OCI-LY3 (cell line): ENCODE measurements at regions not wholly inside any gene's neighbourhood (a gene's known extent, or its start where the extent isn't known, plus 50 kb on each side); places are given as distances from the start of the nearest gene placed in this dataset.
A peak's percentile ranks its signal among the peaks of the same experiment; 100 is the strongest.

ENCODE experiments used
- H2AFZ ChIP-seq: fragments of 200-600, 300-600 bp; shearing (Covaris generic); 2 replicates; pipeline ENCODE4 v1.6.0; 2014; ENCODE audit warnings: antibody characterized with exemption, low read depth, low read length
- H3K27ac ChIP-seq: fragments of 200-600, 300-600 bp; sonication (generic); 2 replicates; pipeline ENCODE4 v1.5.1; 2014; ENCODE audit warnings: mild to moderate bottlenecking, low read length, moderate library complexity, mixed read lengths
- H3K27me3 ChIP-seq: fragments of 200-600, 300-600 bp; sonication (generic); 2 replicates; pipeline ENCODE4 v1.6.1; 2014; ENCODE audit warnings: low read depth, low read length, mixed read lengths
- H3K36me3 ChIP-seq: fragments of 200-600, 300-600 bp; sonication (generic); replicated peaks from 2 replicates; pipeline ENCODE3; 2014; ENCODE audit warnings: low read depth, low read length, mixed read lengths
- H3K4me1 ChIP-seq: fragments of 300-600, 200-600 bp; sonication (generic); 2 replicates; pipeline ENCODE4 v1.6.1; 2014; ENCODE audit warnings: low read length, mixed read lengths
- H3K4me2 ChIP-seq: fragments of 200-600, 300-600 bp; sonication (generic); 2 replicates; pipeline ENCODE4 v1.6.1; 2014; ENCODE audit warnings: low read length, mixed read lengths
- H3K4me3 ChIP-seq: fragments of 300-600, 200-600 bp; sonication (generic); 2 replicates; pipeline ENCODE4 v1.5.1; 2014; ENCODE audit warnings: antibody characterized with exemption, mild to moderate bottlenecking, low read length, moderate library complexity
- H3K79me2 ChIP-seq: fragments of 300-600, 200-600 bp; shearing (Covaris generic); 2 replicates; pipeline ENCODE4 v1.6.1; 2014; ENCODE audit warnings: mild to moderate bottlenecking, low read length, mixed read lengths
- H3K9ac ChIP-seq: fragments of 300-600, 200-600 bp; shearing (Covaris generic); 2 replicates; pipeline ENCODE4 v1.6.0; 2014; ENCODE audit warnings: mild to moderate bottlenecking, low read length, moderate library complexity
- H3K9me3 ChIP-seq: fragments of 200-600, 300-600 bp; shearing (Covaris generic); 2 replicates; pipeline ENCODE4 v1.6.1; 2014; ENCODE audit warnings: low read length, mixed read lengths; ENCODE audit not compliant: insufficient read depth
- H4K20me1 ChIP-seq: fragments of 200-600, 300-600 bp; sonication (generic); 2 replicates; pipeline ENCODE4 v1.6.1; 2016; ENCODE audit warnings: low read length, mixed read lengths; ENCODE audit not compliant: insufficient read depth
- EZH2phosphoT487 ChIP-seq: fragments of 200-600 bp; shearing (Covaris generic); IDR thresholded peaks from 2 replicates; pipeline ENCODE4 v1.6.1; 2018; ENCODE audit warnings: antibody characterized with exemption, mixed run types, low read depth
- TF ChIP-seq, protein P1 (sequence below): fragments of 200-600, 300-600 bp; sonication (generic); IDR thresholded peaks from 2 replicates; pipeline ENCODE4 v1.5.1; 2014; ENCODE audit warnings: antibody characterized with exemption, low read length, low read depth

DNA sequence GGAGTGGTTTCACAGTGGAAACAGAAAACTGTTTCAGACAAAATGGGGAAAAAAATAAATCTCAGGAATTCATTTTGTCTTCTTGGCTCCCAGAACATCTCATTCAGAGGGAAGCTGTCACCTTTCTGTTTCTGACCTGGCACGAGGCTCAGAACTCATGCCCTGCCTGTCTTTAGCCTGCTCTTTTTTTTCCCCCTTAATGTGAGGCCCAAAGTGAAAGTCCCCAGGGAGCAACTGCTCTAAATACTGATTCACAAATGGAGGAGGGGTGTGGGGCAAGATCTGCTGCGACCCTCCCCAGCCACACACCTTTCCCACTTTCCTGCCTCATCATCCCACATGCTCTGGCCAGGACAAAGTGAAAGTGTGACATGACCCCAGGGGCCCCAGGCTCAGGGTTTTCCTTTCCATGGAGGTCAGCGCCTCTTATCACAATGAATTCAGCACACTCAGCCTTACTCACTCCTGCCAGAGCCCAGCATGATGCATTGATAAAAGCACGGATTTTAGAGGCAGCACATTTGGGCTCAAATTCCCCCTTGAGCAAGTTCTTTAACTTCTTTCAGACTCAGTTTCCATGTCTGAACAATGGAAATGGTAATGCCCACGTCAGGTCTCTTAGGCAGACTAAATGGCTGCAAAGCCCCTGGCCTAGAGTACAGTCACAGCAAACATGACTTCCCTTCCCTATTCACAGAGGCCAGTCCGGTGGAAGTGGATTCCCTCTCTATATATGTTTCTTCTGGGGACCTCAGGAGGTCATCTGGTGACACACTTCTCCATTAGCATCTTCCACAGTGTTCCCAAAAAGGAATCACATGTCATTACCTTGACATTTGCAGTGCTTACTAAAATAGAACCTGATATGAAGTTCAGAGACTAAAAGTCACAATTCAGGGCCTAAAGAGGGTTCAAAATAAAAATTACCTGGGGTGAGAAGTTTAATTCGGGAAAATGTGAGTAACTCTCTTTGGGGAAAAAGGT is 55.3 kb upstream of the TMEM163 start:
- peak overlapping the region; percentile 24 for H3K4me2 ChIP-seq
- TF ChIP-seq, protein P1, sequence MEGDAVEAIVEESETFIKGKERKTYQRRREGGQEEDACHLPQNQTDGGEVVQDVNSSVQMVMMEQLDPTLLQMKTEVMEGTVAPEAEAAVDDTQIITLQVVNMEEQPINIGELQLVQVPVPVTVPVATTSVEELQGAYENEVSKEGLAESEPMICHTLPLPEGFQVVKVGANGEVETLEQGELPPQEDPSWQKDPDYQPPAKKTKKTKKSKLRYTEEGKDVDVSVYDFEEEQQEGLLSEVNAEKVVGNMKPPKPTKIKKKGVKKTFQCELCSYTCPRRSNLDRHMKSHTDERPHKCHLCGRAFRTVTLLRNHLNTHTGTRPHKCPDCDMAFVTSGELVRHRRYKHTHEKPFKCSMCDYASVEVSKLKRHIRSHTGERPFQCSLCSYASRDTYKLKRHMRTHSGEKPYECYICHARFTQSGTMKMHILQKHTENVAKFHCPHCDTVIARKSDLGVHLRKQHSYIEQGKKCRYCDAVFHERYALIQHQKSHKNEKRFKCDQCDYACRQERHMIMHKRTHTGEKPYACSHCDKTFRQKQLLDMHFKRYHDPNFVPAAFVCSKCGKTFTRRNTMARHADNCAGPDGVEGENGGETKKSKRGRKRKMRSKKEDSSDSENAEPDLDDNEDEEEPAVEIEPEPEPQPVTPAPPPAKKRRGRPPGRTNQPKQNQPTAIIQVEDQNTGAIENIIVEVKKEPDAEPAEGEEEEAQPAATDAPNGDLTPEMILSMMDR, result no peak
- TF ChIP-seq EZH2phosphoT487, result no peak
- H3K9ac ChIP-seq, result no peak overlapping the region
- H3K4me3 ChIP-seq, result no peak overlapping the region
- H2AFZ ChIP-seq, result peak overlapping the region; percentile 36; the same call in 1 of the 2 replicates
- no peaks in the 10 kb centered on the region for H3K79me2 ChIP-seq
- no peaks in the 10 kb centered on the region for H3K36me3 ChIP-seq
- H4K20me1 ChIP-seq, result no peaks in the 10 kb centered on the region
- H3K9me3 ChIP-seq, result no peaks in the 10 kb centered on the region
- no peaks in the 10 kb centered on the region for H3K27me3 ChIP-seq
- no peak overlapping the region for H3K27ac ChIP-seq
- peaks cover 11% of the 10 kb centered on the region for H3K4me1 ChIP-seq

DNA sequence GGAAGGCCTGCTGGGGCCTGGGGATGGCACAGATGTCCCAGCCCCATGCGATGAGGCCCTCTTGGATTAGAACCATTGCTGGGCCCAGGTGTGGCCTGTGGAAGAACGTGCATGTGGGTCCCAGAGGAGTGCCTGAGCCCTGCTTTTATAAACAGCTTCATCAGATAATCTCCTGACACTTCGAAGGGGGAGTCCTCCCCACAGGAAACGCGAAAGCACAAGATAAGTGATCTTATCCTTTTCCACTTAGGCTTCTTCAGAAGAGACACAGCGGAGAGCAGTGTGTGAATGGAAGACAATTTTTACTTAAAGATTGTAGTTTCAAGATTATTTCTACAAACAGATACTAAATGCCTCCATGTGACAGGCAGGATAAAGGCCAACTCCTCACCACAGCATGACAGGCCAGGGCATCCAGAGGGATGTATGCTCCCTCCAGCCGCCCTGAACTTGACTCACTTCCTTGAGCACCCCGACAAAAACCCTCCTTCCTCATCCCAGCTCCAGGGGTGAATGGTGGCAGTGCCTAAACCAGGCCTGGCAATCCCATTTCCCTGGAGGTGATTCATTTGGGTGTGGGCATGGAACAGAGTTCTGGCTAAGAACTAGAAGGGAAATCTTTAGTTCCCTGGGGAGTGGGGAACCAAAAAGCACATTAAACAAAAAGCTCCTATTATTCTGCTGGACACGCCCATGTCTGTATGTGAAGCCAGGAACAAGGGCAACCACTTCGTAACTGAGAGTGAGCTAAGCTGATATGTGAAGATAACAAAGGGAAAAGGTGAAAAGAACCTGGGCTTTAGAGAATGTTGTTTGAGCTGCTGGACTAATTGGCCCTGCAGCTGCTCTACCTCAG is 56.2 kb upstream of the TMEM163 start:
- Histone ChIP-seq H2AFZ (no peak overlapping the region), H3K4me2 (no peak overlapping the region), H4K20me1 (no peaks in the 10 kb centered on the region), H3K9me3 (no peaks in the 10 kb centered on the region), H3K36me3 (no peaks in the 10 kb centered on the region), H3K9ac (no peak overlapping the region), H3K27ac (no peak overlapping the region), H3K79me2 (no peaks in the 10 kb centered on the region), H3K4me3 (no peak overlapping the region), H3K4me1 (peaks cover 11% of the 10 kb centered on the region), H3K27me3 (no peaks in the 10 kb centered on the region)
- TF ChIP-seq EZH2phosphoT487, result no peak
- TF ChIP-seq, protein P1, result no peak

DNA sequence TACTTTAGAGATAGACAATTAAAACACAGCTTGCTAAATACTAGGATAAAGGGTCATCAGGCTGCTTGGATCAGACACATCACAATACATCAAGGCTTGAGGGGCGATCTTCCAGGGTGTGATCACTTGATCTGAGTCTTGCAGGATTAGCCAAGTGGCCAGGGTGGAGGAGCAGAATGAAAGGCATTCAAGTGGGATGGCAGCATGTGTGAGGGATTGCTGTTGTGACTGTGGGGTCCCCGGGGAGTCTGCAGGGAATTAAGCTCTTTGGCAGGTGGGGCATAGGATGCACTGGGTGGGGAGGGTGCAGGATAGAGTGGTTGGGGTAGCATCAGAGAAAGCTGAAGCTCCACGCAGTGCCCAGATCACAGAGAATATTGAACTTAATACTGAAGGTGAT is 58.0 kb upstream of the TMEM163 start:
- Histone ChIP-seq H3K4me2 (no peak overlapping the region), H3K27ac (no peak overlapping the region), H3K79me2 (no peaks in the 10 kb centered on the region), H3K9ac (no peak overlapping the region), H3K4me1 (peaks cover 19% of the 10 kb centered on the region), H4K20me1 (no peaks in the 10 kb centered on the region), H3K27me3 (no peaks in the 10 kb centered on the region), H2AFZ (no peak overlapping the region), H3K9me3 (no peaks in the 10 kb centered on the region), H3K36me3 (no peaks in the 10 kb centered on the region), H3K4me3 (no peak overlapping the region)
- no peak for TF ChIP-seq EZH2phosphoT487
- TF ChIP-seq, protein P1, result no peak

DNA sequence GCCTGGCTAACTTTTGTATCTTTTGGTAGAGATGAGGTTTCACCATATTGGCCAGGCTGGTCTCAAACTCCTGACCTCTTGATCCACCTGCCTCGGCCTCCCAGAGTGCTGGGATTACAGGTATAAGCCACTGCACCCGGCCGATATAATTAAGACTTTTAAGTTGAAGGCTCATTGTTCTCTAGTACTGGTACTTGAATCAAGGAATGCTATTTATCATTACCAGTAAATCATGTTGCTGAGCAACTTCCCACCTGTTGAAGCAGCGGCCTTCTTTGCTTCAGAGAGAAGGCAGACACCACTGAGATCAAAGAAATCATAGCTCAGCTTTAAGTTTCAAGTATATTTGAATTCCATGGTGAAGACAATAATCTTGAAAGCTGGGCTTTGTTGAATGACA is 58.8 kb upstream of the TMEM163 start:
- H3K4me2 ChIP-seq, result no peak overlapping the region
- H3K9ac ChIP-seq, result no peak overlapping the region
- peaks cover 19% of the 10 kb centered on the region for H3K4me1 ChIP-seq
- no peaks in the 10 kb centered on the region for H3K79me2 ChIP-seq
- H4K20me1 ChIP-seq, result no peaks in the 10 kb centered on the region
- no peak overlapping the region for H3K27ac ChIP-seq
- H2AFZ ChIP-seq, result no peak overlapping the region
- H3K9me3 ChIP-seq, result no peaks in the 10 kb centered on the region
- H3K36me3 ChIP-seq, result no peaks in the 10 kb centered on the region
- no peak overlapping the region for H3K4me3 ChIP-seq
- H3K27me3 ChIP-seq, result no peaks in the 10 kb centered on the region
- no peak for TF ChIP-seq EZH2phosphoT487
- TF ChIP-seq, protein P1, result no peak
